T47D (cell line): ENCODE measurements at regions not wholly inside any gene's neighbourhood (a gene's known extent, or its start where the extent isn't known, plus 50 kb on each side); places are given as distances from the start of the nearest gene placed in this dataset.
A peak's percentile ranks its signal among the peaks of the same experiment; 100 is the strongest.
"Not testable (repeated sequence)": the region's sequence is repeated elsewhere in the genome, so short reads cannot be mapped to it uniquely, and the experiment has no call there.

Experiments
- DNase-seq, 2 experiments: peaks; one replicate each; pipeline versions ENCODE4 v3.0.0 to v3.0.0-alpha.2; 2011 to 2012; ENCODE audit warnings: low read depth in 1 of 2, low spot score in 1 of 2
- JUND ChIP-seq: IDR thresholded peaks from 2 replicates; pipeline ENCODE4 v1.6.1; 2012; ENCODE audit warnings: low read depth
- in situ Hi-C: cut with HindIII; loops from 2 replicates; pipeline ENCODE4 v1.10.0; 2016; ENCODE audit warnings: low sequenced_read_pairs, low pct_unique_long_range_greater_than_20kb

- peak in 1 of 2 experiments; percentile 15 for DNase-seq
- in situ Hi-C loops = no loop called here
- no peak for TF ChIP-seq JUND
These were observed 613.1 kb upstream of the HS3ST1 start for GRCh38 chr4:12041828-12042227.

GRCh38 chr4:12036450-12036849 is 607.8 kb upstream of the HS3ST1 start:
- no peak for TF ChIP-seq JUND
- DNase-seq = no peak
- in situ Hi-C loops = no loop called here

GRCh38 chr4:12028258-12028657 is 599.6 kb upstream of the HS3ST1 start:
- in situ Hi-C loops = no loop called here
- TF ChIP-seq JUND = no peak
- no peak for DNase-seq

GRCh38 chr4:12022409-12022808 is 593.7 kb upstream of the HS3ST1 start:
- in situ Hi-C loops = no loop called here
- TF ChIP-seq JUND = no peak
- DNase-seq = no peak

- in situ Hi-C loops = no loop called here
- no peak for TF ChIP-seq JUND
- DNase-seq = no peak
These were observed 588.0 kb upstream of the HS3ST1 start for GRCh38 chr4:12016729-12017128.

GRCh38 chr4:12005471-12005870 is 576.8 kb upstream of the HS3ST1 start:
- in situ Hi-C loops = no loop called here
- no peak for DNase-seq
- no peak for TF ChIP-seq JUND

- in situ Hi-C loops = not testable (repeated sequence)
These were observed 567.9 kb upstream of the HS3ST1 start for GRCh38 chr4:11996581-11996980.

GRCh38 chr4:11976726-11977263 is 548.1 kb upstream of the HS3ST1 start:
- TF ChIP-seq JUND = no peak
- no peak for DNase-seq
- in situ Hi-C loops = no loop called here

More at GRCh38 chr4:11996581-11996980, 567.9 kb upstream of the HS3ST1 start:
- not testable (repeated sequence) for DNase-seq

- in situ Hi-C loops = no loop called here
- no peak for TF ChIP-seq JUND
- no peak for DNase-seq
These were observed 544.6 kb upstream of the HS3ST1 start for GRCh38 chr4:11973270-11973669.

GRCh38 chr4:11970754-11971153 is 542.1 kb upstream of the HS3ST1 start:
- no peak for DNase-seq
- TF ChIP-seq JUND = no peak
- in situ Hi-C loops = no loop called here

- TF ChIP-seq JUND = no peak
- in situ Hi-C loops = no loop called here
These were observed 538.1 kb upstream of the HS3ST1 start for GRCh38 chr4:11966782-11967181.

GRCh38 chr4:11954093-11954492 is 525.4 kb upstream of the HS3ST1 start:
- peak; percentile 1 to 2 for DNase-seq
- in situ Hi-C loops = no loop called here
- TF ChIP-seq JUND = no peak

More at GRCh38 chr4:11966782-11967181, 538.1 kb upstream of the HS3ST1 start:
- no peak for DNase-seq

GRCh38 chr4:11949355-11949754 is 520.7 kb upstream of the HS3ST1 start:
- in situ Hi-C loops = no loop called here
- TF ChIP-seq JUND = no peak

GRCh38 chr4:11947629-11948028 is 518.9 kb upstream of the HS3ST1 start:
- in situ Hi-C loops, DNase-seq: not testable (repeated sequence)

More at GRCh38 chr4:11949355-11949754, 520.7 kb upstream of the HS3ST1 start:
- DNase-seq = no peak
